ENCODE measurements at regions not wholly inside any gene's neighbourhood (a gene's known extent, or its start where the extent isn't known, plus 50 kb on each side); places are given as distances from the start of the nearest gene placed in this dataset.
"Not testable (repeated sequence)": the region's sequence is repeated elsewhere in the genome, so short reads cannot be mapped to it uniquely, and the experiment has no call there.

- H3K9me3 Mint-ChIP-seq: peaks cover 3% of the 10 kb centered on the region
- no peaks in the 10 kb centered on the region for H3K4me1 Mint-ChIP-seq (ENCODE audit: low read depth)
- no peaks in the 10 kb centered on the region for H3K36me3 Mint-ChIP-seq (ENCODE audit: insufficient read depth)
- DNase-seq: no peak
- H3K4me3 Mint-ChIP-seq: no peak overlapping the region
- no peaks in the 10 kb centered on the region for H3K27me3 Mint-ChIP-seq (ENCODE audit: low read depth)
- no peak for ATAC-seq
Measured at GRCh38 chr7:119197172-119197876, 972.8 kb downstream of the ANKRD7 start.

GRCh38 chr7:119197877-119198527 is 973.5 kb downstream of the ANKRD7 start:
- no peaks in the 10 kb centered on the region for H3K4me1 Mint-ChIP-seq (ENCODE audit: low read depth)
- DNase-seq: no peak
- no peak for ATAC-seq
- H3K9me3 Mint-ChIP-seq: peaks cover 3% of the 10 kb centered on the region
- no peaks in the 10 kb centered on the region for H3K27me3 Mint-ChIP-seq (ENCODE audit: low read depth)
- H3K4me3 Mint-ChIP-seq: no peak overlapping the region
- H3K36me3 Mint-ChIP-seq (ENCODE audit: insufficient read depth): no peaks in the 10 kb centered on the region

GRCh38 chr7:119219663-119220062 is 995.2 kb downstream of the ANKRD7 start:
- no peak overlapping the region for H3K4me3 Mint-ChIP-seq
- no peaks in the 10 kb centered on the region for H3K36me3 Mint-ChIP-seq (ENCODE audit: insufficient read depth)
- peaks cover 6% of the 10 kb centered on the region for H3K9me3 Mint-ChIP-seq
- no peak for ATAC-seq
- H3K27me3 Mint-ChIP-seq (ENCODE audit: low read depth): no peaks in the 10 kb centered on the region
- H3K4me1 Mint-ChIP-seq (ENCODE audit: low read depth): no peaks in the 10 kb centered on the region
- DNase-seq: no peak

- DNase-seq (no peak), ATAC-seq (no peak)
- H3K9me3 Mint-ChIP-seq: peaks cover 8% of the 10 kb centered on the region
- no peaks in the 10 kb centered on the region for H3K27me3 Mint-ChIP-seq (ENCODE audit: low read depth)
- no peaks in the 10 kb centered on the region for H3K36me3 Mint-ChIP-seq (ENCODE audit: insufficient read depth)
- H3K4me3 Mint-ChIP-seq: no peak overlapping the region
- no peaks in the 10 kb centered on the region for H3K4me1 Mint-ChIP-seq (ENCODE audit: low read depth)
Measured at GRCh38 chr7:119223930-119224329, 999.4 kb downstream of the ANKRD7 start.

- Mint-ChIP-seq H3K36me3 (ENCODE audit: insufficient read depth) (no peaks in the 10 kb centered on the region), H3K4me3 (no peak overlapping the region), H3K4me1 (ENCODE audit: low read depth) (no peaks in the 10 kb centered on the region), H3K27me3 (ENCODE audit: low read depth) (no peaks in the 10 kb centered on the region), H3K9me3 (peaks cover 8% of the 10 kb centered on the region)
- ATAC-seq (no peak), DNase-seq (no peak)
Measured at GRCh38 chr7:119228482-119228881, 1004.0 kb downstream of the ANKRD7 start.

- no peaks in the 10 kb centered on the region for H3K27me3 Mint-ChIP-seq (ENCODE audit: low read depth)
- no peaks in the 10 kb centered on the region for H3K4me1 Mint-ChIP-seq (ENCODE audit: low read depth)
- DNase-seq (no peak), ATAC-seq (no peak)
- H3K9me3 Mint-ChIP-seq: peaks cover 3% of the 10 kb centered on the region
- no peak overlapping the region for H3K4me3 Mint-ChIP-seq
- H3K36me3 Mint-ChIP-seq (ENCODE audit: insufficient read depth): no peaks in the 10 kb centered on the region
Measured at GRCh38 chr7:119232091-119232490, 1007.6 kb downstream of the ANKRD7 start.

- DNase-seq (no peak), ATAC-seq (no peak)
- Mint-ChIP-seq H3K4me1 (ENCODE audit: low read depth) (no peaks in the 10 kb centered on the region), H3K27me3 (ENCODE audit: low read depth) (no peaks in the 10 kb centered on the region), H3K9me3 (no peaks in the 10 kb centered on the region), H3K36me3 (ENCODE audit: insufficient read depth) (no peaks in the 10 kb centered on the region), H3K4me3 (no peak overlapping the region)
Measured at GRCh38 chr7:119233015-119233414, 1008.5 kb downstream of the ANKRD7 start.

GRCh38 chr7:119252962-119253361 is 1020.0 kb upstream of the KCND2 start:
- Mint-ChIP-seq H3K4me3 (no peak overlapping the region), H3K27me3 (ENCODE audit: low read depth) (no peaks in the 10 kb centered on the region), H3K4me1 (ENCODE audit: low read depth) (no peaks in the 10 kb centered on the region), H3K36me3 (ENCODE audit: insufficient read depth) (no peaks in the 10 kb centered on the region), H3K9me3 (no peaks in the 10 kb centered on the region)
- ATAC-seq (no peak), DNase-seq (no peak)

- H3K4me3 Mint-ChIP-seq: no peak overlapping the region
- ATAC-seq: no peak
- H3K36me3 Mint-ChIP-seq (ENCODE audit: insufficient read depth): no peaks in the 10 kb centered on the region
- DNase-seq: no peak
- no peaks in the 10 kb centered on the region for H3K4me1 Mint-ChIP-seq (ENCODE audit: low read depth)
- no peaks in the 10 kb centered on the region for H3K27me3 Mint-ChIP-seq (ENCODE audit: low read depth)
- no peaks in the 10 kb centered on the region for H3K9me3 Mint-ChIP-seq
Measured at GRCh38 chr7:119254742-119255141, 1018.2 kb upstream of the KCND2 start.

- Mint-ChIP-seq H3K4me3 (no peak overlapping the region), H3K36me3 (ENCODE audit: insufficient read depth) (no peaks in the 10 kb centered on the region), H3K9me3 (no peaks in the 10 kb centered on the region), H3K4me1 (ENCODE audit: low read depth) (no peaks in the 10 kb centered on the region), H3K27me3 (ENCODE audit: low read depth) (no peaks in the 10 kb centered on the region)
- ATAC-seq (no peak), DNase-seq (no peak)
Measured at GRCh38 chr7:119256001-119256400, 1017.0 kb upstream of the KCND2 start.

GRCh38 chr7:119256446-119257131 is 1016.4 kb upstream of the KCND2 start:
- no peak for DNase-seq
- no peak overlapping the region for H3K4me3 Mint-ChIP-seq
- no peak for ATAC-seq
- no peaks in the 10 kb centered on the region for H3K9me3 Mint-ChIP-seq
- no peaks in the 10 kb centered on the region for H3K27me3 Mint-ChIP-seq (ENCODE audit: low read depth)
- no peaks in the 10 kb centered on the region for H3K36me3 Mint-ChIP-seq (ENCODE audit: insufficient read depth)
- no peaks in the 10 kb centered on the region for H3K4me1 Mint-ChIP-seq (ENCODE audit: low read depth)

- H3K27me3 Mint-ChIP-seq (ENCODE audit: low read depth); ATAC-seq; H3K9me3 Mint-ChIP-seq; H3K4me1 Mint-ChIP-seq (ENCODE audit: low read depth); H3K36me3 Mint-ChIP-seq (ENCODE audit: insufficient read depth); DNase-seq; H3K4me3 Mint-ChIP-seq: not testable (repeated sequence)
Measured at GRCh38 chr7:119266790-119267189, 1006.2 kb upstream of the KCND2 start.

- H3K4me1 Mint-ChIP-seq (ENCODE audit: low read depth): no peaks in the 10 kb centered on the region
- no peaks in the 10 kb centered on the region for H3K27me3 Mint-ChIP-seq (ENCODE audit: low read depth)
- DNase-seq: no peak
- H3K9me3 Mint-ChIP-seq: peaks cover 4% of the 10 kb centered on the region
- no peak for ATAC-seq
- no peaks in the 10 kb centered on the region for H3K36me3 Mint-ChIP-seq (ENCODE audit: insufficient read depth)
- no peak overlapping the region for H3K4me3 Mint-ChIP-seq
Measured at GRCh38 chr7:119270045-119270464, 1002.9 kb upstream of the KCND2 start.

GRCh38 chr7:119270644-119271043 is 1002.3 kb upstream of the KCND2 start:
- no peaks in the 10 kb centered on the region for H3K27me3 Mint-ChIP-seq (ENCODE audit: low read depth)
- H3K36me3 Mint-ChIP-seq (ENCODE audit: insufficient read depth): no peaks in the 10 kb centered on the region
- H3K9me3 Mint-ChIP-seq: peaks cover 4% of the 10 kb centered on the region
- H3K4me1 Mint-ChIP-seq (ENCODE audit: low read depth): no peaks in the 10 kb centered on the region
- ATAC-seq: no peak
- no peak for DNase-seq
- no peak overlapping the region for H3K4me3 Mint-ChIP-seq
